GM23338 (cell line): ENCODE measurements at regions not wholly inside any gene's neighbourhood (a gene's known extent, or its start where the extent isn't known, plus 50 kb on each side); places are given as distances from the start of the nearest gene placed in this dataset.

Source experiments
- ATAC-seq: fragments of 200-7000 bp; cut with Tn5 transposase; 3 replicates; pipeline ENCODE4 v1.9.1; 2020
- DNase-seq: peaks from one replicate; pipeline ENCODE4 v3.0.0-alpha.2; 2015; ENCODE audit warnings: low spot score
- H2AFZ ChIP-seq: fragments of 200-600 bp; sonication (generic); 2 replicates; pipeline ENCODE4 v1.8.0; 2016; ENCODE audit warnings: antibody characterized with exemption, mild to moderate bottlenecking, moderate library complexity
- H3F3A ChIP-seq: fragments of 200-600 bp; sonication (generic); replicated peaks from 2 replicates; pipeline ENCODE4 v1.8.0; 2017; ENCODE audit warnings: antibody characterized with exemption, mixed run types, low read depth
- H3K27ac ChIP-seq: fragments of 200-600 bp; sonication (generic); 2 replicates; pipeline ENCODE4 v1.6.1; 2016; ENCODE audit warnings: low read depth
- H3K27me3 ChIP-seq: fragments of 200-600 bp; sonication (generic); 2 replicates; pipeline ENCODE4 v1.8.0; 2016; ENCODE audit warnings: mild to moderate bottlenecking, mixed run types, moderate library complexity; ENCODE audit not compliant: insufficient read depth
- H3K36me3 ChIP-seq: fragments of 200-600 bp; sonication (generic); 2 replicates; pipeline ENCODE4 v1.8.0; 2016; ENCODE audit warnings: mild to moderate bottlenecking; ENCODE audit not compliant: insufficient read depth
- H3K4me1 ChIP-seq: fragments of 200-600 bp; sonication (generic); 2 replicates; pipeline ENCODE4 v1.8.0; 2016; ENCODE audit warnings: mild to moderate bottlenecking, moderate library complexity; ENCODE audit not compliant: insufficient read depth
- H3K4me2 ChIP-seq: fragments of 200-600 bp; sonication (generic); 2 replicates; pipeline ENCODE4 v1.7.1; 2017; ENCODE audit warnings: mixed run types
- H3K4me3 ChIP-seq: fragments of 200-600 bp; sonication (generic); 2 replicates; pipeline ENCODE4 v1.6.1; 2016; ENCODE audit warnings: mixed run types
- H3K79me2 ChIP-seq: fragments of 200-600 bp; sonication (generic); replicated peaks from 2 replicates; pipeline ENCODE4 v1.8.0; 2017; ENCODE audit warnings: mild to moderate bottlenecking; ENCODE audit not compliant: insufficient read depth
- H3K9me2 ChIP-seq: fragments of 200-600 bp; sonication (generic); 2 replicates; pipeline ENCODE4 v1.8.0; 2017; ENCODE audit not compliant: insufficient read depth
- H4K20me1 ChIP-seq: fragments of 200-600 bp; sonication (generic); replicated peaks from 2 replicates; pipeline ENCODE4 v1.8.0; 2017; ENCODE audit warnings: mild to moderate bottlenecking; ENCODE audit not compliant: insufficient read depth
- H3K27ac Mint-ChIP-seq: 2 replicates; pipeline ENCODE4 v1.8.0; 2020; ENCODE audit warnings: inconsistent platforms, mild to moderate bottlenecking, moderate library complexity, mixed read lengths
- H3K27me3 Mint-ChIP-seq: 3 replicates; pipeline ENCODE4 v1.8.0; 2022; ENCODE audit warnings: low read depth, mild to moderate bottlenecking, moderate library complexity, mixed read lengths, inconsistent platforms; ENCODE audit not compliant: insufficient read depth, poor library complexity
- H3K36me3 Mint-ChIP-seq: 3 replicates; pipeline ENCODE4 v1.8.0; 2021; ENCODE audit warnings: low read depth, mild to moderate bottlenecking, inconsistent platforms, moderate library complexity, mixed read lengths
- H3K4me1 Mint-ChIP-seq: 3 replicates; pipeline ENCODE4 v1.8.0; 2020; ENCODE audit warnings: mild to moderate bottlenecking, inconsistent platforms, mixed read lengths
- H3K4me3 Mint-ChIP-seq: 3 replicates; pipeline ENCODE4 v1.8.0; 2021; ENCODE audit warnings: moderate library complexity, mild to moderate bottlenecking, inconsistent platforms, mixed read lengths
- H3K9me3 Mint-ChIP-seq: 3 replicates; pipeline ENCODE4 v1.8.0; 2020; ENCODE audit warnings: moderate library complexity, mild to moderate bottlenecking, inconsistent platforms, mixed read lengths
- CREB1 ChIP-seq: fragments of 250-450 bp; sonication (Bioruptor Pico); IDR thresholded peaks from 2 replicates; pipeline ENCODE4 v1.5.0; 2020; ENCODE audit warnings: low read depth, mild to moderate bottlenecking, moderate library complexity
- EZH2 ChIP-seq: fragments of 200-600 bp; sonication (generic); IDR thresholded peaks from one replicate; pipeline ENCODE4 v1.8.0; 2017; ENCODE audit warnings: antibody characterized with exemption, mild to moderate bottlenecking, low read depth; ENCODE audit not compliant: unreplicated experiment
- EZH2phosphoT487 ChIP-seq: fragments of 200-600 bp; sonication (generic); IDR thresholded peaks from one replicate; pipeline ENCODE4 v1.8.1; 2018; ENCODE audit warnings: antibody characterized with exemption; ENCODE audit not compliant: unreplicated experiment
- JUNB ChIP-seq: IDR thresholded peaks from one replicate; pipeline ENCODE4 v1.6.1; 2016; ENCODE audit warnings: antibody characterized with exemption; ENCODE audit not compliant: unreplicated experiment
- NANOG ChIP-seq: IDR thresholded peaks from 2 replicates; pipeline ENCODE4 v1.6.1; 2016; ENCODE audit warnings: antibody characterized with exemption, borderline replicate concordance
- POLR2AphosphoS5 ChIP-seq: IDR thresholded peaks from 2 replicates; pipeline ENCODE4 v1.6.1; 2016; ENCODE audit warnings: antibody characterized with exemption, low read depth
- STAT1 ChIP-seq: IDR thresholded peaks from one replicate; pipeline ENCODE4 v1.6.1; 2016; ENCODE audit warnings: antibody characterized with exemption; ENCODE audit not compliant: unreplicated experiment
- ZNF114 ChIP-seq: fragments of 250-450 bp; sonication (Bioruptor Pico); IDR thresholded peaks from 2 replicates; pipeline ENCODE4 v1.5.0; 2020; ENCODE audit warnings: mild to moderate bottlenecking, moderate library complexity
- ZNF331 ChIP-seq: fragments of 250-450 bp; sonication (Bioruptor Pico); IDR thresholded peaks from 2 replicates; pipeline ENCODE4 v1.5.0; 2020; ENCODE audit warnings: low read depth, mild to moderate bottlenecking, moderate library complexity
- TF ChIP-seq, protein P1 (sequence below): IDR thresholded peaks from one replicate; pipeline ENCODE4 v1.6.1; 2018; ENCODE audit warnings: antibody characterized with exemption; ENCODE audit not compliant: unreplicated experiment
- TF ChIP-seq, protein P2 (sequence below): IDR thresholded peaks from 2 replicates; pipeline ENCODE4 v1.6.1; 2016; ENCODE audit warnings: antibody characterized with exemption
- TF ChIP-seq, protein P3 (sequence below), 2 experiments: fragments of 200-600 bp in 1 of 2; sonication (generic) in 1 of 2; conservative IDR thresholded peaks; 2 replicates each; pipeline versions ENCODE4 v1.5.1 to v1.6.1; 2016 to 2017; ENCODE audit warnings: antibody characterized with exemption in 2 of 2, low read depth in 2 of 2, mild to moderate bottlenecking in 2 of 2, moderate library complexity in 1 of 2
- TF ChIP-seq, protein P4 (sequence below): fragments of 250-450 bp; sonication (Bioruptor Pico); IDR thresholded peaks from 2 replicates; pipeline ENCODE4 v1.5.0; 2020; ENCODE audit warnings: mild to moderate bottlenecking, moderate library complexity

DNA sequence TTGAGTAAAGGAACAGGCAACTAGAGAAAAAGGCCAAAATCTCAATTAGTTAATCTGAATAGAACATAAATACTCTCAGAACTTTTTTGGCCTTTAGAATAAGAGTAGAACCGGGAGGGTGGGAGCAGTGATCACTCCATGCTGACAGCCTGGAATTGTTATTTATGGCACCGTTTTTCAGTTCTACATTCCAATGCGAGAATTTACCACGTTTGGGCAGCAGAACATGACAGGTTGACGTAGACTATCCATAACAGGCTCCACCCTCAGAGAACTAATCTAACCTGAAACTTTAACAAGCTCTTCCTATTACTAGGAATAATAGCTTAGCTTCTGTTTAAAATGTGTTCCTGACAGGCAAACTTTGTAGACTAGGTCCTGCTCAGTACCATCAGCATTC lies 379.1 kb downstream of the SEC23A start:
- ATAC-seq = no peak

More for the DNA sequence above, 379.1 kb downstream of the SEC23A start:
- Mint-ChIP-seq H3K36me3 (no peaks in the 10 kb centered on the region), H3K27ac (no peak overlapping the region), H3K27me3 (peaks cover 4% of the 10 kb centered on the region), H3K9me3 (peaks cover 3% of the 10 kb centered on the region; the same call in 1 of the 3 replicates), H3K4me1 (peaks cover 4% of the 10 kb centered on the region; the same call in 2 of the 3 replicates), H3K4me3 (no peak overlapping the region)
- no peak overlapping the region for H3K27ac ChIP-seq
- no peak overlapping the region for H2AFZ ChIP-seq
- no peaks in the 10 kb centered on the region for H3K27me3 ChIP-seq
- no peak overlapping the region for H3K4me3 ChIP-seq
- H3K79me2 ChIP-seq = no peaks in the 10 kb centered on the region
- no peak for TF ChIP-seq JUNB
- TF ChIP-seq, protein P1, sequence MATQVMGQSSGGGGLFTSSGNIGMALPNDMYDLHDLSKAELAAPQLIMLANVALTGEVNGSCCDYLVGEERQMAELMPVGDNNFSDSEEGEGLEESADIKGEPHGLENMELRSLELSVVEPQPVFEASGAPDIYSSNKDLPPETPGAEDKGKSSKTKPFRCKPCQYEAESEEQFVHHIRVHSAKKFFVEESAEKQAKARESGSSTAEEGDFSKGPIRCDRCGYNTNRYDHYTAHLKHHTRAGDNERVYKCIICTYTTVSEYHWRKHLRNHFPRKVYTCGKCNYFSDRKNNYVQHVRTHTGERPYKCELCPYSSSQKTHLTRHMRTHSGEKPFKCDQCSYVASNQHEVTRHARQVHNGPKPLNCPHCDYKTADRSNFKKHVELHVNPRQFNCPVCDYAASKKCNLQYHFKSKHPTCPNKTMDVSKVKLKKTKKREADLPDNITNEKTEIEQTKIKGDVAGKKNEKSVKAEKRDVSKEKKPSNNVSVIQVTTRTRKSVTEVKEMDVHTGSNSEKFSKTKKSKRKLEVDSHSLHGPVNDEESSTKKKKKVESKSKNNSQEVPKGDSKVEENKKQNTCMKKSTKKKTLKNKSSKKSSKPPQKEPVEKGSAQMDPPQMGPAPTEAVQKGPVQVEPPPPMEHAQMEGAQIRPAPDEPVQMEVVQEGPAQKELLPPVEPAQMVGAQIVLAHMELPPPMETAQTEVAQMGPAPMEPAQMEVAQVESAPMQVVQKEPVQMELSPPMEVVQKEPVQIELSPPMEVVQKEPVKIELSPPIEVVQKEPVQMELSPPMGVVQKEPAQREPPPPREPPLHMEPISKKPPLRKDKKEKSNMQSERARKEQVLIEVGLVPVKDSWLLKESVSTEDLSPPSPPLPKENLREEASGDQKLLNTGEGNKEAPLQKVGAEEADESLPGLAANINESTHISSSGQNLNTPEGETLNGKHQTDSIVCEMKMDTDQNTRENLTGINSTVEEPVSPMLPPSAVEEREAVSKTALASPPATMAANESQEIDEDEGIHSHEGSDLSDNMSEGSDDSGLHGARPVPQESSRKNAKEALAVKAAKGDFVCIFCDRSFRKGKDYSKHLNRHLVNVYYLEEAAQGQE = no peak
- TF ChIP-seq ZNF331 (CRISPR knock-in tag) = no peak
- TF ChIP-seq EZH2 = no peak
- TF ChIP-seq CREB1 (CRISPR knock-in tag) = no peak
- TF ChIP-seq STAT1 = no peak
- no peak for TF ChIP-seq ZNF114 (CRISPR knock-in tag)
- TF ChIP-seq, protein P2, sequence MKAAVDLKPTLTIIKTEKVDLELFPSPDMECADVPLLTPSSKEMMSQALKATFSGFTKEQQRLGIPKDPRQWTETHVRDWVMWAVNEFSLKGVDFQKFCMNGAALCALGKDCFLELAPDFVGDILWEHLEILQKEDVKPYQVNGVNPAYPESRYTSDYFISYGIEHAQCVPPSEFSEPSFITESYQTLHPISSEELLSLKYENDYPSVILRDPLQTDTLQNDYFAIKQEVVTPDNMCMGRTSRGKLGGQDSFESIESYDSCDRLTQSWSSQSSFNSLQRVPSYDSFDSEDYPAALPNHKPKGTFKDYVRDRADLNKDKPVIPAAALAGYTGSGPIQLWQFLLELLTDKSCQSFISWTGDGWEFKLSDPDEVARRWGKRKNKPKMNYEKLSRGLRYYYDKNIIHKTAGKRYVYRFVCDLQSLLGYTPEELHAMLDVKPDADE = no peak
- TF ChIP-seq, protein P3, sequence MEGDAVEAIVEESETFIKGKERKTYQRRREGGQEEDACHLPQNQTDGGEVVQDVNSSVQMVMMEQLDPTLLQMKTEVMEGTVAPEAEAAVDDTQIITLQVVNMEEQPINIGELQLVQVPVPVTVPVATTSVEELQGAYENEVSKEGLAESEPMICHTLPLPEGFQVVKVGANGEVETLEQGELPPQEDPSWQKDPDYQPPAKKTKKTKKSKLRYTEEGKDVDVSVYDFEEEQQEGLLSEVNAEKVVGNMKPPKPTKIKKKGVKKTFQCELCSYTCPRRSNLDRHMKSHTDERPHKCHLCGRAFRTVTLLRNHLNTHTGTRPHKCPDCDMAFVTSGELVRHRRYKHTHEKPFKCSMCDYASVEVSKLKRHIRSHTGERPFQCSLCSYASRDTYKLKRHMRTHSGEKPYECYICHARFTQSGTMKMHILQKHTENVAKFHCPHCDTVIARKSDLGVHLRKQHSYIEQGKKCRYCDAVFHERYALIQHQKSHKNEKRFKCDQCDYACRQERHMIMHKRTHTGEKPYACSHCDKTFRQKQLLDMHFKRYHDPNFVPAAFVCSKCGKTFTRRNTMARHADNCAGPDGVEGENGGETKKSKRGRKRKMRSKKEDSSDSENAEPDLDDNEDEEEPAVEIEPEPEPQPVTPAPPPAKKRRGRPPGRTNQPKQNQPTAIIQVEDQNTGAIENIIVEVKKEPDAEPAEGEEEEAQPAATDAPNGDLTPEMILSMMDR (conservative IDR thresholded peaks at IDR 0.05; ENCODE audit: low read depth in 2 of 2) = no peak
- TF ChIP-seq NANOG = no peak
- TF ChIP-seq, protein P4, sequence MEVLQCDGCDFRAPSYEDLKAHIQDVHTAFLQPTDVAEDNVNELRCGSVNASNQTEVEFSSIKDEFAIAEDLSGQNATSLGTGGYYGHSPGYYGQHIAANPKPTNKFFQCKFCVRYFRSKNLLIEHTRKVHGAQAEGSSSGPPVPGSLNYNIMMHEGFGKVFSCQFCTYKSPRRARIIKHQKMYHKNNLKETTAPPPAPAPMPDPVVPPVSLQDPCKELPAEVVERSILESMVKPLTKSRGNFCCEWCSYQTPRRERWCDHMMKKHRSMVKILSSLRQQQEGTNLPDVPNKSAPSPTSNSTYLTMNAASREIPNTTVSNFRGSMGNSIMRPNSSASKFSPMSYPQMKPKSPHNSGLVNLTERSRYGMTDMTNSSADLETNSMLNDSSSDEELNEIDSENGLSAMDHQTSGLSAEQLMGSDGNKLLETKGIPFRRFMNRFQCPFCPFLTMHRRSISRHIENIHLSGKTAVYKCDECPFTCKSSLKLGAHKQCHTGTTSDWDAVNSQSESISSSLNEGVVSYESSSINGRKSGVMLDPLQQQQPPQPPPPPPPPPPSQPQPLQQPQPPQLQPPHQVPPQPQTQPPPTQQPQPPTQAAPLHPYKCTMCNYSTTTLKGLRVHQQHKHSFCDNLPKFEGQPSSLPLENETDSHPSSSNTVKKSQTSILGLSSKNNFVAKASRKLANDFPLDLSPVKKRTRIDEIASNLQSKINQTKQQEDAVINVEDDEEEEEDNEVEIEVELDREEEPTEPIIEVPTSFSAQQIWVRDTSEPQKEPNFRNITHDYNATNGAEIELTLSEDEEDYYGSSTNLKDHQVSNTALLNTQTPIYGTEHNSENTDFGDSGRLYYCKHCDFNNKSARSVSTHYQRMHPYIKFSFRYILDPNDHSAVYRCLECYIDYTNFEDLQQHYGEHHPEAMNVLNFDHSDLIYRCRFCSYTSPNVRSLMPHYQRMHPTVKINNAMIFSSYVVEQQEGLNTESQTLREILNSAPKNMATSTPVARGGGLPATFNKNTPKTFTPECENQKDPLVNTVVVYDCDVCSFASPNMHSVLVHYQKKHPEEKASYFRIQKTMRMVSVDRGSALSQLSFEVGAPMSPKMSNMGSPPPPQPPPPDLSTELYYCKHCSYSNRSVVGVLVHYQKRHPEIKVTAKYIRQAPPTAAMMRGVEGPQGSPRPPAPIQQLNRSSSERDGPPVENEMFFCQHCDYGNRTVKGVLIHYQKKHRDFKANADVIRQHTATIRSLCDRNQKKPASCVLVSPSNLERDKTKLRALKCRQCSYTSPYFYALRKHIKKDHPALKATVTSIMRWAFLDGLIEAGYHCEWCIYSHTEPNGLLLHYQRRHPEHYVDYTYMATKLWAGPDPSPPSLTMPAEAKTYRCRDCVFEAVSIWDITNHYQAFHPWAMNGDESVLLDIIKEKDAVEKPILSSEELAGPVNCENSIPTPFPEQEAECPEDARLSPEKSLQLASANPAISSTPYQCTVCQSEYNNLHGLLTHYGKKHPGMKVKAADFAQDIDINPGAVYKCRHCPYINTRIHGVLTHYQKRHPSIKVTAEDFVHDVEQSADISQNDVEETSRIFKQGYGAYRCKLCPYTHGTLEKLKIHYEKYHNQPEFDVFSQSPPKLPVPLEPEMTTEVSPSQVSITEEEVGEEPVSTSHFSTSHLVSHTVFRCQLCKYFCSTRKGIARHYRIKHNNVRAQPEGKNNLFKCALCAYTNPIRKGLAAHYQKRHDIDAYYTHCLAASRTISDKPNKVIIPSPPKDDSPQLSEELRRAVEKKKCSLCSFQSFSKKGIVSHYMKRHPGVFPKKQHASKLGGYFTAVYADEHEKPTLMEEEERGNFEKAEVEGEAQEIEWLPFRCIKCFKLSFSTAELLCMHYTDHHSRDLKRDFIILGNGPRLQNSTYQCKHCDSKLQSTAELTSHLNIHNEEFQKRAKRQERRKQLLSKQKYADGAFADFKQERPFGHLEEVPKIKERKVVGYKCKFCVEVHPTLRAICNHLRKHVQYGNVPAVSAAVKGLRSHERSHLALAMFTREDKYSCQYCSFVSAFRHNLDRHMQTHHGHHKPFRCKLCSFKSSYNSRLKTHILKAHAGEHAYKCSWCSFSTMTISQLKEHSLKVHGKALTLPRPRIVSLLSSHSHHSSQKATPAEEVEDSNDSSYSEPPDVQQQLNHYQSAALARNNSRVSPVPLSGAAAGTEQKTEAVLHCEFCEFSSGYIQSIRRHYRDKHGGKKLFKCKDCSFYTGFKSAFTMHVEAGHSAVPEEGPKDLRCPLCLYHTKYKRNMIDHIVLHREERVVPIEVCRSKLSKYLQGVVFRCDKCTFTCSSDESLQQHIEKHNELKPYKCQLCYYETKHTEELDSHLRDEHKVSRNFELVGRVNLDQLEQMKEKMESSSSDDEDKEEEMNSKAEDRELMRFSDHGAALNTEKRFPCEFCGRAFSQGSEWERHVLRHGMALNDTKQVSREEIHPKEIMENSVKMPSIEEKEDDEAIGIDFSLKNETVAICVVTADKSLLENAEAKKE (CRISPR knock-in tag) = no peak
- no peak for TF ChIP-seq POLR2AphosphoS5
- no peak for TF ChIP-seq EZH2phosphoT487
- no peaks in the 10 kb centered on the region for H3K36me3 ChIP-seq
- H4K20me1 ChIP-seq = no peaks in the 10 kb centered on the region
- H3K4me2 ChIP-seq = no peak overlapping the region
- H3F3A ChIP-seq = no peaks in the 10 kb centered on the region
- no peaks in the 10 kb centered on the region for H3K9me2 ChIP-seq
- DNase-seq = peak; percentile 31
- no peaks in the 10 kb centered on the region for H3K4me1 ChIP-seq
